AG09319 (cell line): ENCODE measurements at regions not wholly inside any gene's neighbourhood (a gene's known extent, or its start where the extent isn't known, plus 50 kb on each side); places are given as distances from the start of the nearest gene placed in this dataset.

ENCODE experiments used
- DNase-seq: peaks from one replicate; pipeline ENCODE4 v3.0.0-alpha.2; 2010; ENCODE audit warnings: low read depth; ENCODE audit errors: extremely low read depth
- TF ChIP-seq, protein P1 (sequence below): IDR thresholded peaks from 2 replicates; pipeline ENCODE4 v1.5.1; 2011; ENCODE audit warnings: low read depth, mild to moderate bottlenecking, inconsistent platforms, low read length, moderate library complexity

DNA sequence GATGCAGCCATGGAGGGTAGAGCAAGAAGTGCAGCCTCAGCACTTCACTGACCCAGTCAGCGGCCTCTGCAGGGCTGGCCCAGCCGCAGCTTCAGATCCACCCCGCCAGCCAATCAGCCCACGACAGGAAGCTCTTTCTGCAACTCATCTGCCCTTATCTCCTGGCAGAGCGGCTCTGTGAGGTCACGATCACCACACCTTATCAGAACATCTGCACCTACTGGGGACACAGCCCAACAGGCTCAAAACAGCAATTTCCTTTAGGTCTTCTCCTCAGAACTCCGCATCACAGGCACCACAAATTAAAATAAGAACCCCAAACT lies 287.3 kb downstream of the BCL11B start:
- TF ChIP-seq, protein P1, sequence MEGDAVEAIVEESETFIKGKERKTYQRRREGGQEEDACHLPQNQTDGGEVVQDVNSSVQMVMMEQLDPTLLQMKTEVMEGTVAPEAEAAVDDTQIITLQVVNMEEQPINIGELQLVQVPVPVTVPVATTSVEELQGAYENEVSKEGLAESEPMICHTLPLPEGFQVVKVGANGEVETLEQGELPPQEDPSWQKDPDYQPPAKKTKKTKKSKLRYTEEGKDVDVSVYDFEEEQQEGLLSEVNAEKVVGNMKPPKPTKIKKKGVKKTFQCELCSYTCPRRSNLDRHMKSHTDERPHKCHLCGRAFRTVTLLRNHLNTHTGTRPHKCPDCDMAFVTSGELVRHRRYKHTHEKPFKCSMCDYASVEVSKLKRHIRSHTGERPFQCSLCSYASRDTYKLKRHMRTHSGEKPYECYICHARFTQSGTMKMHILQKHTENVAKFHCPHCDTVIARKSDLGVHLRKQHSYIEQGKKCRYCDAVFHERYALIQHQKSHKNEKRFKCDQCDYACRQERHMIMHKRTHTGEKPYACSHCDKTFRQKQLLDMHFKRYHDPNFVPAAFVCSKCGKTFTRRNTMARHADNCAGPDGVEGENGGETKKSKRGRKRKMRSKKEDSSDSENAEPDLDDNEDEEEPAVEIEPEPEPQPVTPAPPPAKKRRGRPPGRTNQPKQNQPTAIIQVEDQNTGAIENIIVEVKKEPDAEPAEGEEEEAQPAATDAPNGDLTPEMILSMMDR: no peak
- DNase-seq: no peak

DNA sequence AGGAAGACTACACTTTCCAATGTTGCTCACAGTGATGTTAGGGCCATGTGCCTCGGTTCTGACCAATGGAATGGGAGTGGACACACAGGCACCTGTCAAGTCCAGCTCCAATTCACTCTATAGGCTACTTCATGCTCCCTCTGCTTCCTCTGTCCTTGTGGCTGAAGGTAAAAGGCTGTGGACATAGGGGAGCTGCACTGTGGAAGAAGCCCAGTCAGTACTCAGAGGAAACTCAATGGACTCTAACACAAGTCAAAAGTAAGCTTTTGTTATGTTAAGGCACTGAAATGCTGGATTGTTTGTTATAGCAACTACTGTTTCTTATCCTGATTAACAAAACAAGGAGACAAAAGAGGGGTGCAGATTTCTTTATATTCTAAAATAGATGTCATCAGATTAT lies 278.2 kb downstream of the BCL11B start:
- DNase-seq: no peak
- TF ChIP-seq, protein P1: no peak

DNA sequence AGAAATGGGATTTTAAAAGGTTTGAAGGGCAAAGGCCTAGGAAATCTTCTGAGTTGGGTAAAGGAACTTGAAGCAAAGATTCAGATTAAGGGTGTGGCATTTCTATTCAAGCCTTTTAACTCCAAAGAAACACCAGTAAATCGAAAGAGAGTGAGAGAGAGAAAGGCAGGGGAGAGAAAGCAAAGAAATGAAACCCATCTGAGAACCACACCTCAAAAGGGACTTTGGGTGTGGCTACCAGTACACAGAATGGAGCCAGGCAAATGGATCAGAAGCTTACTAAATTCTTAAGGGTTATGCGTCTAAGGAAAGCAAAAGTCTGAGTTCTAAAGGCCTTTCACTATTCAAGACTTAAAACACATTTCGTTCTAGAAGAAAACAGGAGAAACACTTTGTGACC lies 277.4 kb downstream of the BCL11B start:
- TF ChIP-seq, protein P1: no peak
- DNase-seq: no peak

- no peak for DNase-seq
- TF ChIP-seq, protein P1: no peak
Observed at GRCh38 chr14:98997526-98998205, 274.3 kb downstream of the BCL11B start.

DNA sequence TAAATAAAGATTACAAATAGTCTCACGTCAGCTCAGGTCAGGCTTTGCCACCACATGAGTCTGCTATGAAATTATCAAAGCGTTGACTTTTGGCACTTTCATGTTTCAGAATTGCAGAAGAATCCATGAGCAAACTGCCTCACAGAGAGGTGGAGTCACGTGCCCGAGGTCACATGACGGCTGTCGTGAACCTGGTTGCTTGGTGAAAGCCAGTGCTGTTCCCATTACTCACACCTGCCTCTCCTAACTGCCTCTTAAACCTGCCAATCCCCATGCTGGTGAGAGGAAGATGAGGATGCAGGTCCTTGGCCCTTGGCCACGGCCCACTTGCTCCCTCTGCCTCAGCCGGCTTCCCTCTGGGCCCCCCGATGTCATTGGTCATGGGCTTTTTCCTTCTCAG lies 272.7 kb downstream of the BCL11B start:
- DNase-seq: no peak
- TF ChIP-seq, protein P1: no peak

GRCh38 chr14:98999901-99000300 lies 272.1 kb downstream of the BCL11B start:
- TF ChIP-seq, protein P1: no peak

DNA sequence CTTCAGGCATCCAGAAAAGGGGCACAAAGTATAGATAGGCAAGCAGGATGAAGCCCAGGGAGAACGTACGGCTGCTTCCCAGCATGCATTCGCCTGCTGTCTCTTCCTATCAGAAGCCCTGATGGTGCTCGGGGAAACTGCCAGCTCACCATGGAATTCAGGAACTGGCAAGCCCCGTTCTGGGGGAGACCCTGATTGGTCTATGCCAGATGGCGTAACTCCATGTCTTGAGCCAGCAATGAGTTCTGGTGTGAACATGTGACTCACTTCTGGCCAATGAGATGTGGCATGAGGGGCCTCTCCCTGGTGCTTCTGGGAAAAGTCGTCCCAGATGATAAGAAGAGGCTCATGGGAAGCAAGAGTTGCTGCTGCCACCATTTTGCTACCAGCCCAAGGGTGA lies 270.8 kb downstream of the BCL11B start:
- TF ChIP-seq, protein P1: no peak
- no peak for DNase-seq

More at GRCh38 chr14:98999901-99000300, 272.1 kb downstream of the BCL11B start:
- DNase-seq: no peak
